HUES64 (cell line): ENCODE measurements at regions not wholly inside any gene's neighbourhood (a gene's known extent, or its start where the extent isn't known, plus 50 kb on each side); places are given as distances from the start of the nearest gene placed in this dataset.

Experiments
- H3K27ac ChIP-seq: 2 replicates; pipeline ENCODE4 v1.7.0; 2013; ENCODE audit warnings: low read depth, low read length, inconsistent platforms
- H3K27me3 ChIP-seq: 2 replicates; pipeline ENCODE4 v1.6.1; 2013; ENCODE audit warnings: mild to moderate bottlenecking, low read length; ENCODE audit not compliant: insufficient read depth
- H3K36me3 ChIP-seq: 2 replicates; pipeline ENCODE4 v1.6.1; 2013; ENCODE audit warnings: mild to moderate bottlenecking, low read length; ENCODE audit not compliant: insufficient read depth
- H3K4me1 ChIP-seq: 2 replicates; pipeline ENCODE4 v1.6.1; 2013; ENCODE audit warnings: mild to moderate bottlenecking, low read length, moderate library complexity; ENCODE audit not compliant: insufficient read depth
- H3K4me3 ChIP-seq: 2 replicates; pipeline ENCODE4 v1.5.1; 2013; ENCODE audit warnings: mild to moderate bottlenecking, low read length, moderate library complexity
- H3K9ac ChIP-seq: 2 replicates; pipeline ENCODE4 v1.6.1; 2013; ENCODE audit warnings: mild to moderate bottlenecking, low read depth, low read length
- H3K9me3 ChIP-seq: 2 replicates; pipeline ENCODE4 v1.6.1; 2013; ENCODE audit warnings: low read depth, low read length; ENCODE audit not compliant: insufficient read depth
- whole genome bisulfite sequencing: fragments of 150-250, 120-280 bp; methylation state at CpG from one replicate; pipeline ENCODE4 v1.1.7; 2013; ENCODE audit warnings: missing lambda C conversion rate; 5-methylcytosine and 5-hydroxymethylcytosine counted together

DNA sequence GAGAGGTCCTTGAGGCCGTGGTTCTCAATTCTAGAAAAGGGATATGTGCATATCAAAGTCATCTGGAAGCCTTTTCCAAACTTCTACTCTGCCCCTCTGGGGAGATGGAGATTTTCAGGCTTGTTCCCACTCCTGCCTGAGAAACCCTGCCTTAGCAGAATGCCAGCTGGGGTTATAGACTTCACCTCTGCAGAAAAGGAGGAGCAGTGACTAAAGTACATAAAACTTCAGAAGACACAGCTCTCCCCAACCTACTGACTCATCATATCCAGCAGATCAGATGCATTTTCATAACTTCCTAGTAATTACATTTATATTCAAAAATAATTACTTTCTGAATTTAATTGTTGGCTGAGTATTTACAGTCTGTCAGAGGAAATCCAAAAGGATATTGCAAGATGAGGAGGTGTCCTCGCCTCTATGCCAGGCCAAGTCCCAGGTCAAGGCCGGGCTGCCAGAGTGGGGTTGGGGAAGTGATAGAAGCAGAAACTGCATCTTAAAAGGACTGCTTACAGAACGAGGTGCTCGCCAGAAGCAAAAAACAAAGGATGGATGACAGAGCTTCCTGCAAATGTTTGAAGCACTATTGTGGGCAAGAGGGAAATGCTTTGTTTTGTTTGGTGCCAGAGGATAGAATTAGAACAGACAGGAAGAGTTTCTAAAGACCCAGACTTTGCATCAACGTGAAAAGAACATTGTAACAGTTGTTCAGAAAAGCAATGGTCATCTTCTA lies 75.6 kb upstream of the APCDD1 start:
- Histone ChIP-seq H3K9me3 (no peaks in the 10 kb centered on the region), H3K27ac (no peak overlapping the region), H3K27me3 (no peaks in the 10 kb centered on the region), H3K9ac (no peak overlapping the region), H3K4me1 (peaks cover 22% of the 10 kb centered on the region), H3K36me3 (no peaks in the 10 kb centered on the region), H3K4me3 (no peak overlapping the region)
- WGBS, result 56% methylated on average over 6 of the region's 6 CpGs

DNA sequence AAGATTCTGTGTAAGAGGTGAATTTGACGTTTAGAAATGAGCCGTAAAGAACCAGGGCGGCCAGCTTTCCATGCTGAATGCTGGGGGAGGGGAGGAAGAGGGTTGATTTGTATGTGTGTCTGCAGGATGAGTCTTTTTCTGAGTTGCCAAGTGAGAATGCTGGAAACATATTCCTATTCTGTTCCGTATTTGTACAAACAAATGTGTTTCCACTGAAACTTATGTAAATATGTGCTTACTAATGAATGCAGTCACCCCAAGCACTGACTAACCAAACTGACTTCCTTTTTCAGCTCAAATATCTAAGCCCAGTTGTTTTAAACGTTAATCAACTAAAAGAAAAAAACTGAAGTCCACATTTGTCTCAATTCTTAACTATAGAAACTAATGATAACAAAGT lies 74.9 kb upstream of the APCDD1 start:
- Histone ChIP-seq H3K27ac (no peak overlapping the region), H3K9me3 (no peaks in the 10 kb centered on the region)
- WGBS, result 80% methylated on average over 5 of the region's 5 CpGs

DNA sequence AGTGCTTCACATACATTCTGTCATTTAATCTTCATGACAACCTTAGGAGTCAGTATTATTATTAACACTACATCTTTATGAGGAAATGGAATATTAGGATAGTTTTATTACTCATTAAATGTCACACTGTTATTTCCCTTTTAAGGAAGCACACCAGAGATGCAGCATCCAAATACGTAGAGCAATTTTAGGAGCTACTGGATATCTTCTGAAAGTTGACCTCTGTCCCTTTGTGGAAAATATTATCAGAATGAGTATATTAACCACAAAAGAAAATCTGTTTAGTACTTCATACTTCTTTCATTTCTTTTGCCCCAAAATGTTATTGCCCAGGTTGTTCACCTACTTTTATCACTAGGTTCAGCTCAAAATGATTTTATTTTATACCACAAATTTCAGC lies 72.9 kb upstream of the APCDD1 start:
- Histone ChIP-seq H3K36me3 (no peaks in the 10 kb centered on the region), H3K9ac (no peak overlapping the region), H3K27me3 (no peaks in the 10 kb centered on the region), H3K4me1 (peaks cover 21% of the 10 kb centered on the region), H3K9me3 (no peaks in the 10 kb centered on the region), H3K4me3 (no peak overlapping the region), H3K27ac (no peak overlapping the region)
- WGBS, result 100% methylated on average over 1 of the region's 1 CpG

More for the DNA sequence above, 74.9 kb upstream of the APCDD1 start:
- Histone ChIP-seq H3K36me3 (no peaks in the 10 kb centered on the region), H3K9ac (no peak overlapping the region), H3K4me1 (peaks cover 21% of the 10 kb centered on the region), H3K4me3 (no peak overlapping the region), H3K27me3 (no peaks in the 10 kb centered on the region)

DNA sequence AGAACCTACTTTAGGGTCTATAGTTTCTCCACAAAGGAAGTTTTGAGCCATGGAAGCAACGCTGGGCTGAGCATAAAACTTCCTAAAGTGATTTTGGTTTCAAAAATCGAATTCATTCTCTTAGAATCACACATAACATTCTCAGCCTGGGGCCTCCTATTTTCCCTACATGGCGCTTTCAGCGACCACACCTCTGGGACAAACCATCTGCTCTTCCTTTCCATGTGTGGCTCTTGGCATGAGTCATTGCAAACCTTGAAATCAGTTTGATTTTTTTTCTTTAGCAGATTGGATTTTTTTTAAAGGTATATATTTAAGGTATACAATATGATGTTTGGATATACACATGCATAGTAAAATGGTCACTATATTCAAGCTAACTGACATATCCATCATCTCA lies 72.5 kb upstream of the APCDD1 start:
- Histone ChIP-seq H3K4me1 (peaks cover 21% of the 10 kb centered on the region), H3K36me3 (no peaks in the 10 kb centered on the region), H3K4me3 (no peak overlapping the region), H3K27ac (no peak overlapping the region), H3K9ac (no peak overlapping the region), H3K9me3 (no peaks in the 10 kb centered on the region), H3K27me3 (no peaks in the 10 kb centered on the region)
- 88% methylated on average over 4 of the region's 4 CpGs for WGBS

DNA sequence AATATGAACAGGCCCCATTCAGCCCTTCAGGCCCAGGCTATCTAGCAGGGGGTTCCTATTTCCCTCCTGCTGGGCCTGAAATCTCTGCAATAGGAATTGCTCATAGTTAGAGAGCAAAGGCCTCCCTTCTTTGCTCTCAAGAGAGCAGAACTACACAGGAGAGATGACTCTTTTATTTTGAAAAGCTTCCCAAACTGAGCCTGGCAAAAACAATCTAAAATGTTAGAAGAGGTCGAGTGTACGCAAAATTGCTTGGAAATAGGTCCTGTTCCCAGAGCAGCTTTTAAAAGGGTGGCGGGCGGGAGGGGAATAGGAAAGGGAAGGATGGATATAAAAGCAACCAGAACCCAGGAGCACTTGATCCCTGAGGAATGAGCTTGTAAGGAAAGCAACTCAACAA lies 68.4 kb upstream of the APCDD1 start:
- WGBS, result 90% methylated on average over 4 of the region's 4 CpGs
- Histone ChIP-seq H3K27ac (no peak overlapping the region), H3K27me3 (no peaks in the 10 kb centered on the region), H3K9ac (no peak overlapping the region), H3K36me3 (no peaks in the 10 kb centered on the region), H3K9me3 (no peaks in the 10 kb centered on the region), H3K4me1 (peaks cover 6% of the 10 kb centered on the region; the same call in 1 of the 2 replicates), H3K4me3 (no peak overlapping the region)

DNA sequence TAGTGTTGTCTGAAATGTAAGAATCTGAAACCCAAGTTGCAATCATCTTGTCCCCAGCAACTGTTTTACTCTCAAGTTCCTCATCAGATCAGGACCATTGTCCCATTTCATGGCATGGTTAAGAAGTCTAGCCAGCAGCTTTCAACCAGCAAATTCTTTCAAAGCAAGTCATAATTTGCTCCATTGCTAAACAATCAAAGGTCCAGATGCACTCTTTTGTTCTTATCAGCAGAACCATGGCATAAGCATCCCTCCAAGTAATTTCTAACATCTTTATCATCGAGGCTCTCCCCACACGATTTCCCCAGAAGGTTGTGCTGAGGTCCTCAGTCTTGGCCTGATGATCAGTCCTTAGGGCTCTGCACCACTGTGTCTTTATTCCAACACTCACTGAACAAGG lies 67.5 kb upstream of the APCDD1 start:
- H3K9me3 ChIP-seq, result no peaks in the 10 kb centered on the region
- no peak overlapping the region for H3K27ac ChIP-seq
- H3K4me3 ChIP-seq, result no peak overlapping the region
- H3K36me3 ChIP-seq, result no peaks in the 10 kb centered on the region
- H3K4me1 ChIP-seq, result peaks cover 6% of the 10 kb centered on the region; the same call in 1 of the 2 replicates
- no peaks in the 10 kb centered on the region for H3K27me3 ChIP-seq
- H3K9ac ChIP-seq, result no peak overlapping the region
- WGBS, result 91% methylated on average over 2 of the region's 2 CpGs

GRCh38 chr18:10387399-10387798 lies 67.0 kb upstream of the APCDD1 start:
- H3K27me3 ChIP-seq, result no peaks in the 10 kb centered on the region
- 94% methylated on average over 3 of the region's 3 CpGs for WGBS
- H3K9me3 ChIP-seq, result no peaks in the 10 kb centered on the region
- H3K9ac ChIP-seq, result no peak overlapping the region
- H3K36me3 ChIP-seq, result no peaks in the 10 kb centered on the region
- H3K27ac ChIP-seq, result no peak overlapping the region
- H3K4me3 ChIP-seq, result no peak overlapping the region
- peaks cover 6% of the 10 kb centered on the region; the same call in 1 of the 2 replicates for H3K4me1 ChIP-seq

DNA sequence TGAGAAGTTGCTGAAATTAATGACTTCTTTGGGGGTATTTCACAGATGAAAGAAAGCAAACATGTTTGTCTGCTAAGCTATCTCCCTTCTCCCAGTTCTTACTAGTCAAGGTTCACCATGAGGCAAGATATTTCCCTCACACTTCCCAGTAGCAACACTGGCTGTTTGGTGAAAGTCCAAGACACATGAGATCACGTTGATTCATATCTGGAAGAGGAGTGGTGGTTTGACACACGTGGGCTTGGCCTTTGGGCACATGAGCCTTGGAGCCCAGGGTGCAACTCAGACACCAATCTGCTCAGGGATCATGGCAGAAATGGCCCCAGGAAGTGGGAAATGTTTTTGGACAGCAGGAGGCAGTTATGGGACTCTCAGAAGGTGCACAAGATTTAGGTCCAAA lies 66.1 kb upstream of the APCDD1 start:
- H3K27me3 ChIP-seq, result no peaks in the 10 kb centered on the region
- 91% methylated on average over 2 of the region's 2 CpGs for WGBS
- peaks cover 6% of the 10 kb centered on the region; the same call in 1 of the 2 replicates for H3K4me1 ChIP-seq
- no peaks in the 10 kb centered on the region for H3K36me3 ChIP-seq
- H3K27ac ChIP-seq, result no peak overlapping the region
- no peak overlapping the region for H3K4me3 ChIP-seq
- no peaks in the 10 kb centered on the region for H3K9me3 ChIP-seq
- no peak overlapping the region for H3K9ac ChIP-seq

- no peak overlapping the region for H3K4me3 ChIP-seq
Observed at GRCh38 chr18:10391506-10391905, 62.9 kb upstream of the APCDD1 start.

DNA sequence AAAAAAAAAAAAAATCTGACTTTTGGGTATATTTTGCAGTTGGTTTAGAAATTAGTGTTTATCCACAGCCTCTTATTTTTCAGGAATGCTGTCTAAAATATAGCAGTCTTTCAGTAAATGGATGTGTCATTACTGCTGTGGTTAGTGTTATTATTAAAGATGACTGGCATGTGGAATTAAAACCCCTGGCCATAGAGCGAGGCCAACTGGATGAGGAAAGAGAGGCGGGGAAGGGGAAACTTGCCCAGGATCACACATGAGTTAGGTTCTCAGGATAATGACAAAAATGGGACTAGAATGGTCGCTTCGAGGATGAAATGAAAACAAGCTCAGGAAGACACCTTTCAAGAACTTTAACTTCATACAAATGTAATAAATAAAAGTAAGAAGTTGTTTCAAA lies 57.4 kb upstream of the APCDD1 start:
- H3K9me3 ChIP-seq, result no peaks in the 10 kb centered on the region
- 92% methylated on average over 2 of the region's 4 CpGs for WGBS
- H3K4me3 ChIP-seq, result no peak overlapping the region
- H3K27me3 ChIP-seq, result no peaks in the 10 kb centered on the region
- no peak overlapping the region for H3K27ac ChIP-seq
- H3K36me3 ChIP-seq, result no peaks in the 10 kb centered on the region
- H3K4me1 ChIP-seq, result peaks cover 16% of the 10 kb centered on the region
- H3K9ac ChIP-seq, result no peak overlapping the region

More at GRCh38 chr18:10391506-10391905, 62.9 kb upstream of the APCDD1 start:
- Histone ChIP-seq H3K9ac (no peak overlapping the region), H3K27me3 (no peaks in the 10 kb centered on the region), H3K27ac (no peak overlapping the region), H3K36me3 (no peaks in the 10 kb centered on the region), H3K9me3 (no peaks in the 10 kb centered on the region), H3K4me1 (no peaks in the 10 kb centered on the region)

DNA sequence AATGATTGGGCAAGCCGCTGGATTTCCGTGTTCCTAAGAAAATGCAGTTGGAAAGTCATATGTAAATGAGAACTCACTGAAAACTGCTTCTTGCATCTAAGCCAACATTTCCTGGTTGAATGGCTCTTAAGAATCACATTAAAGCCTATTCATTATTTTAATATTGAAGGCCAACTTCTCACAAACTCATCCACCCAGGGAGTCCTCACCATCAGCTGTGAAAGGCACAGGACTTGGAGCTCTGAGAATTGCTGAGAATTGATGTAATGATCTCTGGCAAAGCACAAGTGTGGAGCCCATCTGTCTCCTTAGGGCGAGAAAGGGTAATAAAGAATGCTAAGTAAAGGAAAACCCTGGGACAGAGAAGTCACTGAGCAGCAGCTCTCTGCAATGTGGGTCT lies 55.9 kb upstream of the APCDD1 start:
- no peak overlapping the region for H3K4me3 ChIP-seq
- no peaks in the 10 kb centered on the region for H3K27me3 ChIP-seq
- no peaks in the 10 kb centered on the region for H3K36me3 ChIP-seq
- 47% methylated on average over 3 of the region's 3 CpGs for WGBS
- peaks cover 19% of the 10 kb centered on the region for H3K4me1 ChIP-seq
- no peak overlapping the region for H3K27ac ChIP-seq
- no peaks in the 10 kb centered on the region for H3K9me3 ChIP-seq
- H3K9ac ChIP-seq, result no peak overlapping the region

- H3K4me1 ChIP-seq, result peaks cover 28% of the 10 kb centered on the region
- no peak overlapping the region for H3K27ac ChIP-seq
- no peak overlapping the region for H3K4me3 ChIP-seq
- 100% methylated on average over 5 of the region's 5 CpGs for WGBS
- no peaks in the 10 kb centered on the region for H3K27me3 ChIP-seq
- no peak overlapping the region for H3K9ac ChIP-seq
- no peaks in the 10 kb centered on the region for H3K9me3 ChIP-seq
- no peaks in the 10 kb centered on the region for H3K36me3 ChIP-seq
Observed at GRCh38 chr18:10399465-10399864, 55.0 kb upstream of the APCDD1 start.
